H9 (cell line): ENCODE measurements at regions not wholly inside any gene's neighbourhood (a gene's known extent, or its start where the extent isn't known, plus 50 kb on each side); places are given as distances from the start of the nearest gene placed in this dataset.
"Not testable (repeated sequence)": the region's sequence is repeated elsewhere in the genome, so short reads cannot be mapped to it uniquely, and the experiment has no call there.

Experiments used
- DNase-seq: peaks from one replicate; pipeline ENCODE4 v3.0.0-alpha.2; 2017
- H2AFZ ChIP-seq: one replicate; pipeline ENCODE4 v1.6.1; 2013; ENCODE audit warnings: mild to moderate bottlenecking, low read length, control low read depth, moderate library complexity
- H2AK5ac ChIP-seq: 2 replicates; pipeline ENCODE4 v1.6.1; 2013; ENCODE audit warnings: low read length, control low read depth, mixed read lengths; ENCODE audit not compliant: insufficient read length
- H2BK120ac ChIP-seq: one replicate; pipeline ENCODE4 v1.6.1; 2013; ENCODE audit warnings: low read depth, mild to moderate bottlenecking, low read length, control low read depth, inconsistent platforms; ENCODE audit not compliant: poor library complexity, severe bottlenecking
- H2BK12ac ChIP-seq: 2 replicates; pipeline ENCODE4 v1.6.1; 2013; ENCODE audit warnings: low read length, control low read depth, mixed read lengths, low read depth; ENCODE audit not compliant: insufficient read length
- H2BK15ac ChIP-seq: 2 replicates; pipeline ENCODE4 v1.6.1; 2013; ENCODE audit warnings: low read depth, low read length, control low read depth
- H2BK20ac ChIP-seq: one replicate; pipeline ENCODE4 v1.6.1; 2013; ENCODE audit warnings: low read depth, mild to moderate bottlenecking, low read length, control low read depth, inconsistent platforms; ENCODE audit not compliant: poor library complexity, severe bottlenecking
- H2BK5ac ChIP-seq: 2 replicates; pipeline ENCODE4 v1.6.1; 2013; ENCODE audit warnings: low read length, control low read depth, mixed read lengths; ENCODE audit not compliant: insufficient read length
- H3K14ac ChIP-seq: 2 replicates; pipeline ENCODE4 v1.6.1; 2013; ENCODE audit warnings: low read length, control low read depth; ENCODE audit not compliant: insufficient read depth
- H3K18ac ChIP-seq: 2 replicates; pipeline ENCODE4 v1.6.1; 2013; ENCODE audit warnings: low read depth, mild to moderate bottlenecking, mixed read lengths, low read length, control low read depth; ENCODE audit not compliant: insufficient read length
- H3K23ac ChIP-seq: 2 replicates; pipeline ENCODE4 v1.6.1; 2013; ENCODE audit warnings: low read length, control low read depth, mixed read lengths, low read depth; ENCODE audit not compliant: insufficient read length
- H3K23me2 ChIP-seq: 2 replicates; pipeline ENCODE4 v1.6.1; 2013; ENCODE audit warnings: low read depth, mild to moderate bottlenecking, mixed read lengths, low read length, control low read depth; ENCODE audit not compliant: insufficient read length, poor library complexity, severe bottlenecking
- H3K27ac ChIP-seq: 2 replicates; pipeline ENCODE4 v1.5.1; 2013; ENCODE audit warnings: low read length, control low read depth, mixed read lengths, low read depth; ENCODE audit not compliant: insufficient read length
- H3K27me3 ChIP-seq: 2 replicates; pipeline ENCODE4 v1.6.1; 2013; ENCODE audit warnings: low read length, control low read depth, inconsistent platforms; ENCODE audit not compliant: insufficient read depth
- H3K4ac ChIP-seq: 2 replicates; pipeline ENCODE4 v1.6.1; 2013; ENCODE audit warnings: low read depth, mild to moderate bottlenecking, control low read depth, inconsistent platforms, low read length, moderate library complexity
- H3K4me1 ChIP-seq: 2 replicates; pipeline ENCODE4 v1.6.1; 2013; ENCODE audit warnings: low read length, control low read depth, inconsistent platforms; ENCODE audit not compliant: insufficient read depth
- H3K4me2 ChIP-seq: 2 replicates; pipeline ENCODE4 v1.6.1; 2013; ENCODE audit warnings: low read length, control low read depth, mixed read lengths; ENCODE audit not compliant: insufficient read length, insufficient read depth
- H3K56ac ChIP-seq: 2 replicates; pipeline ENCODE4 v1.6.1; 2013; ENCODE audit warnings: low read depth, mild to moderate bottlenecking, mixed read lengths, low read length, control low read depth; ENCODE audit not compliant: insufficient read length
- H3K79me1 ChIP-seq: 2 replicates; pipeline ENCODE4 v1.6.1; 2013; ENCODE audit warnings: low read depth, mild to moderate bottlenecking, moderate library complexity, low read length, control low read depth, inconsistent platforms; ENCODE audit not compliant: insufficient read depth, poor library complexity, severe bottlenecking
- H3K79me2 ChIP-seq: 2 replicates; pipeline ENCODE4 v1.6.1; 2013; ENCODE audit warnings: low read length, control low read depth, inconsistent platforms; ENCODE audit not compliant: insufficient read depth
- H3K9ac ChIP-seq: 2 replicates; pipeline ENCODE4 v1.6.1; 2013; ENCODE audit warnings: low read length, control low read depth, mixed read lengths; ENCODE audit not compliant: insufficient read length; ENCODE audit errors: extremely low read depth
- H3K9me3 ChIP-seq: one replicate; pipeline ENCODE4 v1.6.1; 2013; ENCODE audit warnings: low read depth, low read length, inconsistent platforms; ENCODE audit not compliant: control insufficient read depth
- H3T11ph ChIP-seq: one replicate; pipeline ENCODE4 v1.6.1; 2013; ENCODE audit warnings: mild to moderate bottlenecking, low read length, control low read depth, inconsistent platforms
- H4K20me1 ChIP-seq: one replicate; pipeline ENCODE4 v1.6.1; 2013; ENCODE audit not compliant: control insufficient read depth, insufficient read length, insufficient read depth
- H4K5ac ChIP-seq: 2 replicates; pipeline ENCODE4 v1.6.1; 2013; ENCODE audit warnings: low read depth, mild to moderate bottlenecking, mixed read lengths, low read length, control low read depth; ENCODE audit not compliant: insufficient read length
- H4K8ac ChIP-seq: replicated peaks from 2 replicates; pipeline ENCODE4 v1.6.1; 2013; ENCODE audit warnings: low read length, control low read depth, mixed read lengths, low read depth; ENCODE audit not compliant: insufficient read length
- H4K91ac ChIP-seq: 2 replicates; pipeline ENCODE4 v1.6.1; 2013; ENCODE audit warnings: low read depth, mild to moderate bottlenecking, moderate library complexity, mixed read lengths, low read length, control low read depth; ENCODE audit not compliant: insufficient read length
- H3K27ac Mint-ChIP-seq, 3 experiments: 2 replicates in 2 of 3; 3 replicates in 1 of 3; pipeline ENCODE4 v1.8.0; 2020 to 2021; ENCODE audit warnings: mixed read lengths in 3 of 3, mild to moderate bottlenecking in 1 of 3, moderate library complexity in 1 of 3
- H3K27me3 Mint-ChIP-seq: 2 replicates; pipeline ENCODE4 v1.8.0; 2021; ENCODE audit warnings: low read depth, mild to moderate bottlenecking, moderate library complexity, mixed read lengths
- H3K36me3 Mint-ChIP-seq, 3 experiments: 2 replicates in 2 of 3; 3 replicates in 1 of 3; pipeline ENCODE4 v1.8.0; 2020 to 2021; ENCODE audit warnings: low read depth in 3 of 3, mixed read lengths in 3 of 3; ENCODE audit not compliant: insufficient read depth in 1 of 3
- H3K4me1 Mint-ChIP-seq, 2 experiments: 2 replicates each; pipeline ENCODE4 v1.8.0; 2020; ENCODE audit warnings: mixed read lengths in 2 of 2
- H3K4me3 Mint-ChIP-seq, 2 experiments: 2 replicates in 1 of 2; 3 replicates in 1 of 2; pipeline ENCODE4 v1.8.0; 2020 to 2021; ENCODE audit warnings: mild to moderate bottlenecking in 2 of 2, mixed read lengths in 2 of 2, moderate library complexity in 1 of 2
- H3K9me3 Mint-ChIP-seq, 2 experiments: 2 replicates in 1 of 2; 3 replicates in 1 of 2; pipeline ENCODE4 v1.8.0; 2020; ENCODE audit warnings: mild to moderate bottlenecking in 2 of 2, mixed read lengths in 2 of 2, moderate library complexity in 1 of 2
- WGBS: extraction: QIAGEN DNeasy Blood & Tissue Kit; methylation state at CpG from one replicate; pipeline ENCODE4 v1.1.7; 2013; ENCODE audit warnings: missing lambda C conversion rate, low lambda C conversion rate, mixed read lengths; ENCODE audit not compliant: insufficient read length; ENCODE audit errors: extremely low coverage; 5-methylcytosine and 5-hydroxymethylcytosine counted together
- TF ChIP-seq, protein P1 (sequence below): fragments of 200-600 bp; sonication (generic); conservative IDR thresholded peaks from 3 replicates; pipeline ENCODE4 v1.8.0; 2021; ENCODE audit warnings: antibody characterized with exemption, mild to moderate bottlenecking

DNA sequence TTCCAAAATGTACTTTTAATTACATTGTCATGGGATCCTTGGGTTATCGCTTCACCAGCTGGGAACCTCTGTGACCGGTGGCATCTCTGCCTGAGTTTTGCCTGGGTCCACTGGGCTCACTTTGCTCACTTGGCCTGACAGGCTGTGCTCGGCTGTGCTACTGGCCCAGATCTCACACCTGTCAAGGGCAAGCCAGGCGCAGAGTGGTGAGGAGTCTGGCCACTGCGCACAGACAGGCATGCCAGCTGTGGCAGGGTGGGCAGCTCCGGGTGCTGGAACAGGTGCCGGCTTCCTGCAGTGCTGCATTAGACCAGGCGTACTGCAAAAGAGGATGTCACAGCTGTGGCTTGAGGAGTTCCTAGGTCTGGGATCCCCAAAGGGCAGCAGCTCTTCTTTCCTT, 489.8 kb downstream of the TENT5A start:
- Histone ChIP-seq H3K27ac (no peak overlapping the region), H4K91ac (no peak overlapping the region), H3T11ph (no peak overlapping the region), H2BK15ac (no peak overlapping the region), H3K4ac (no peak overlapping the region), H3K27me3 (no peaks in the 10 kb centered on the region), H3K18ac (no peak overlapping the region), H3K56ac (no peak overlapping the region), H3K23ac (no peak overlapping the region), H3K4me1 (no peaks in the 10 kb centered on the region), H2BK20ac (no peak overlapping the region), H2BK120ac (no peak overlapping the region), H2AFZ (no peak overlapping the region), H3K14ac (no peak overlapping the region; the same call in 1 of the 2 replicates), H3K4me2 (no peak overlapping the region), H2BK12ac (no peak overlapping the region), H2BK5ac (no peak overlapping the region), H3K9ac (no peak overlapping the region), H4K20me1 (no peaks in the 10 kb centered on the region), H3K9me3 (no peaks in the 10 kb centered on the region), H2AK5ac (no peak overlapping the region), H3K79me2 (no peaks in the 10 kb centered on the region), H3K23me2 (no peaks in the 10 kb centered on the region), H4K8ac (no peak overlapping the region), H4K5ac (no peak overlapping the region), H3K79me1 (no peaks in the 10 kb centered on the region)
- Mint-ChIP-seq H3K4me3 (no peak overlapping the region), H3K36me3 (no peaks in the 10 kb centered on the region), H3K9me3 (peaks cover 2 to 10% of the 10 kb centered on the region in 2 experiments; a peak in 4 of 5 replicates), H3K4me1 (no peaks in the 10 kb centered on the region), H3K27me3 (peaks cover 2% of the 10 kb centered on the region), H3K27ac (no peak overlapping the region)
- no peak for DNase-seq
- TF ChIP-seq, protein P1, sequence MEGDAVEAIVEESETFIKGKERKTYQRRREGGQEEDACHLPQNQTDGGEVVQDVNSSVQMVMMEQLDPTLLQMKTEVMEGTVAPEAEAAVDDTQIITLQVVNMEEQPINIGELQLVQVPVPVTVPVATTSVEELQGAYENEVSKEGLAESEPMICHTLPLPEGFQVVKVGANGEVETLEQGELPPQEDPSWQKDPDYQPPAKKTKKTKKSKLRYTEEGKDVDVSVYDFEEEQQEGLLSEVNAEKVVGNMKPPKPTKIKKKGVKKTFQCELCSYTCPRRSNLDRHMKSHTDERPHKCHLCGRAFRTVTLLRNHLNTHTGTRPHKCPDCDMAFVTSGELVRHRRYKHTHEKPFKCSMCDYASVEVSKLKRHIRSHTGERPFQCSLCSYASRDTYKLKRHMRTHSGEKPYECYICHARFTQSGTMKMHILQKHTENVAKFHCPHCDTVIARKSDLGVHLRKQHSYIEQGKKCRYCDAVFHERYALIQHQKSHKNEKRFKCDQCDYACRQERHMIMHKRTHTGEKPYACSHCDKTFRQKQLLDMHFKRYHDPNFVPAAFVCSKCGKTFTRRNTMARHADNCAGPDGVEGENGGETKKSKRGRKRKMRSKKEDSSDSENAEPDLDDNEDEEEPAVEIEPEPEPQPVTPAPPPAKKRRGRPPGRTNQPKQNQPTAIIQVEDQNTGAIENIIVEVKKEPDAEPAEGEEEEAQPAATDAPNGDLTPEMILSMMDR: no peak
- no CpG with 5 or more reads among the region's 8 CpGs for WGBS

DNA sequence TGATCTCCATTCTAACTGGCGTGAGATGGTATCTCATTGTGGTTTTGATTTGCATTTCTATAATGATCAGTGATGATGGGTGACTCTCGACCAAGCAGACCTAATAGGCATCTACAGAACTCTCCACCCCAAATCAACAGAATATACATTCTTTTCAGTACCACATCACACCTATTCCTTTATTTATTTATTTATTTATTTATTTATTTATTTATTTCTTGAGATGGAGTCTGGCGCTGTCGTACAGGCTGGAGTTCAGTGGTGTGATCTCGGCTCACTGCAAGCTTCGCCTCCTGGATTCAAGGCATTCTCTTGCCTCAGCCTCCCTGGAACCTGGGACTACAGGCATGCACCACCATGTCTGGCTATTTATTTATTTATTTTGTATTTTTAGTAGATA, 496.3 kb downstream of the TENT5A start:
- H3K79me2 ChIP-seq: not testable (repeated sequence)

More for the DNA sequence above, 496.3 kb downstream of the TENT5A start:
- not testable (repeated sequence) for H2BK15ac ChIP-seq, H3K9ac ChIP-seq, H3K27ac ChIP-seq, H3K56ac ChIP-seq, H4K8ac ChIP-seq, H3K14ac ChIP-seq, H3K4me3 Mint-ChIP-seq, H3K36me3 Mint-ChIP-seq, H3K4me1 Mint-ChIP-seq, H4K91ac ChIP-seq, H3K4me2 ChIP-seq, H3K4me1 ChIP-seq, H2BK120ac ChIP-seq, H3K79me1 ChIP-seq, H4K20me1 ChIP-seq, H3K9me3 ChIP-seq, H2AK5ac ChIP-seq, H3K23ac ChIP-seq, H3K27me3 Mint-ChIP-seq, H3K18ac ChIP-seq, H2BK5ac ChIP-seq, H2AFZ ChIP-seq, H3K27me3 ChIP-seq, H2BK20ac ChIP-seq, H3K27ac Mint-ChIP-seq, H3K23me2 ChIP-seq, H3K4ac ChIP-seq, H2BK12ac ChIP-seq, H4K5ac ChIP-seq, H3T11ph ChIP-seq, DNase-seq
- WGBS: no CpG with 5 or more reads among the region's 6 CpGs
- H3K9me3 Mint-ChIP-seq: peaks cover 11 to 26% of the 10 kb centered on the region in 2 experiments
